ENCODE measurements at regions not wholly inside any gene's neighbourhood (a gene's known extent, or its start where the extent isn't known, plus 50 kb on each side); places are given as distances from the start of the nearest gene placed in this dataset.
"Not testable (repeated sequence)": the region's sequence is repeated elsewhere in the genome, so short reads cannot be mapped to it uniquely, and the experiment has no call there.

GRCh38 chr5:99449786-99450185 lies 521.0 kb upstream of the CHD1 start:
- DNase-seq (ENCODE audit: low spot score), result no peak

- peak; percentile 20 for DNase-seq (ENCODE audit: low spot score)
These were observed 517.0 kb upstream of the CHD1 start for GRCh38 chr5:99445805-99446204.

- DNase-seq (ENCODE audit: low spot score), result no peak
These were observed 512.4 kb upstream of the CHD1 start for GRCh38 chr5:99441235-99441634.

- DNase-seq (ENCODE audit: low spot score), result no peak
These were observed 509.8 kb upstream of the CHD1 start for GRCh38 chr5:99438619-99439018.

- no peak for DNase-seq (ENCODE audit: low spot score)
These were observed 509.2 kb upstream of the CHD1 start for GRCh38 chr5:99437986-99438385.

GRCh38 chr5:99423396-99423795 lies 494.6 kb upstream of the CHD1 start:
- not testable (repeated sequence) for DNase-seq (ENCODE audit: low spot score)

GRCh38 chr5:99418640-99419039 lies 489.8 kb upstream of the CHD1 start:
- not testable (repeated sequence) for DNase-seq (ENCODE audit: low spot score)

- DNase-seq (ENCODE audit: low spot score), result not testable (repeated sequence)
These were observed 481.6 kb upstream of the CHD1 start for GRCh38 chr5:99410386-99410785.

GRCh38 chr5:99404764-99405302 lies 476.0 kb upstream of the CHD1 start:
- not testable (repeated sequence) for DNase-seq (ENCODE audit: low spot score)

- DNase-seq (ENCODE audit: low spot score), result peak; percentile 8
These were observed 471.8 kb upstream of the CHD1 start for GRCh38 chr5:99400571-99400970.

- DNase-seq (ENCODE audit: low spot score), result no peak
These were observed 470.2 kb upstream of the CHD1 start for GRCh38 chr5:99398976-99399375.

GRCh38 chr5:99386406-99387077 lies 457.7 kb upstream of the CHD1 start:
- DNase-seq (ENCODE audit: low spot score), result no peak

GRCh38 chr5:99379187-99379586 lies 450.4 kb upstream of the CHD1 start:
- DNase-seq (ENCODE audit: low spot score), result no peak

- no peak for DNase-seq (ENCODE audit: low spot score)
These were observed 449.6 kb upstream of the CHD1 start for GRCh38 chr5:99378443-99378842.

- DNase-seq (ENCODE audit: low spot score), result no peak
These were observed 441.2 kb upstream of the CHD1 start for GRCh38 chr5:99369797-99370593.

- no peak for DNase-seq (ENCODE audit: low spot score)
These were observed 439.9 kb upstream of the CHD1 start for GRCh38 chr5:99368726-99369125.

GRCh38 chr5:99355881-99356280 lies 427.1 kb upstream of the CHD1 start:
- DNase-seq (ENCODE audit: low spot score), result no peak

GRCh38 chr5:99349787-99350186 lies 421.0 kb upstream of the CHD1 start:
- DNase-seq (ENCODE audit: low spot score), result no peak

- no peak for DNase-seq (ENCODE audit: low spot score)
These were observed 419.8 kb upstream of the CHD1 start for GRCh38 chr5:99348597-99348996.

GRCh38 chr5:99339758-99340157 lies 411.0 kb upstream of the CHD1 start:
- DNase-seq (ENCODE audit: low spot score), result not testable (repeated sequence)

GRCh38 chr5:99334936-99335335 lies 406.1 kb upstream of the CHD1 start:
- no peak for DNase-seq (ENCODE audit: low spot score)

- DNase-seq (ENCODE audit: low spot score), result no peak
These were observed 402.3 kb upstream of the CHD1 start for GRCh38 chr5:99331061-99331460.

GRCh38 chr5:99320436-99320835 lies 391.6 kb upstream of the CHD1 start:
- peak; percentile 52 for DNase-seq (ENCODE audit: low spot score)

All from HT-29 (cell line).